ENCODE measurements at regions not wholly inside any gene's neighbourhood (a gene's known extent, or its start where the extent isn't known, plus 50 kb on each side); places are given as distances from the start of the nearest gene placed in this dataset.

DNA sequence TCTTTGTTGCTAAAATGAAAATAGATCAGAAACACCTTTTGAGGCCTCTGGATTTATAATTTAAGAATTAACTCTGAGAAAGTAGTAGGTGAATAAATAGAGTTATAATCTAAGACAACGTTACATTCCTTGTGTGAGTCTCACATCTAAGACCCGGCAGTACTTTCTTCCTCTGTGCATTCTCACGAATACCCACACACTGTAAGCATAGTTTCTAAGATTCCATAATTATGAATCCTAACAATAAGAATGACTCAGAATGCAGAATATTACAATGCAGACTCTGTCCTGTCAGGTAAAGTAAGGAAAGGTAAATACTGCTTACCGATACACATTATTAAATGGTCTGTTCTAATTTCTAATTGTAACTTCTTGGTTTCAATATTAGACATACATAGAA lies 257.7 kb upstream of the CNTN6 start:
- TF ChIP-seq, protein P1, sequence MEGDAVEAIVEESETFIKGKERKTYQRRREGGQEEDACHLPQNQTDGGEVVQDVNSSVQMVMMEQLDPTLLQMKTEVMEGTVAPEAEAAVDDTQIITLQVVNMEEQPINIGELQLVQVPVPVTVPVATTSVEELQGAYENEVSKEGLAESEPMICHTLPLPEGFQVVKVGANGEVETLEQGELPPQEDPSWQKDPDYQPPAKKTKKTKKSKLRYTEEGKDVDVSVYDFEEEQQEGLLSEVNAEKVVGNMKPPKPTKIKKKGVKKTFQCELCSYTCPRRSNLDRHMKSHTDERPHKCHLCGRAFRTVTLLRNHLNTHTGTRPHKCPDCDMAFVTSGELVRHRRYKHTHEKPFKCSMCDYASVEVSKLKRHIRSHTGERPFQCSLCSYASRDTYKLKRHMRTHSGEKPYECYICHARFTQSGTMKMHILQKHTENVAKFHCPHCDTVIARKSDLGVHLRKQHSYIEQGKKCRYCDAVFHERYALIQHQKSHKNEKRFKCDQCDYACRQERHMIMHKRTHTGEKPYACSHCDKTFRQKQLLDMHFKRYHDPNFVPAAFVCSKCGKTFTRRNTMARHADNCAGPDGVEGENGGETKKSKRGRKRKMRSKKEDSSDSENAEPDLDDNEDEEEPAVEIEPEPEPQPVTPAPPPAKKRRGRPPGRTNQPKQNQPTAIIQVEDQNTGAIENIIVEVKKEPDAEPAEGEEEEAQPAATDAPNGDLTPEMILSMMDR (IDR thresholded peaks at IDR 0.05; ENCODE audit: poor library complexity), result no peak
- no peak for TF ChIP-seq EZH2phosphoT487 (IDR thresholded peaks at IDR 0.05; ENCODE audit: low read depth, severe bottlenecking, unreplicated experiment)
